ENCODE measurements at regions not wholly inside any gene's neighbourhood (a gene's known extent, or its start where the extent isn't known, plus 50 kb on each side); places are given as distances from the start of the nearest gene placed in this dataset.

DNA sequence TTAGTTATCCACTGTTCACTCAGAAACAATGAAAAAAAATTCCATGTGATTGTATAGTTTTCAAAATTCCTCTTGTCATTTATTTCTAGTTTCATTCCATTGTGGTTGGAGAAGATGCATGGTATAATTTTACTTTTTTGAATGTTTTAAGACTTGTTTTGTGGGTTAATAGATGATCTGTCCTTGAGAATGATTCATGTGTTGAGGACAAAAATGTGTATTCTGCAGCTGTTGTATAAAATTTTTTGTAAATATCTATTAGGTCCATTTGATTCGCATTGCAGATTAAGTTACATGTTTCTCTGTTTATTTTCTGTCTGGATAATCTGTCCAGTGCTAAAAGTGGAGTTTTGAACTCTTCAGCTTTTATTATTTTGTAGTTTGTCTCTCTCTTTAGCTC lies 65.4 kb downstream of the RTL3 start:
- TF ChIP-seq, protein P1, sequence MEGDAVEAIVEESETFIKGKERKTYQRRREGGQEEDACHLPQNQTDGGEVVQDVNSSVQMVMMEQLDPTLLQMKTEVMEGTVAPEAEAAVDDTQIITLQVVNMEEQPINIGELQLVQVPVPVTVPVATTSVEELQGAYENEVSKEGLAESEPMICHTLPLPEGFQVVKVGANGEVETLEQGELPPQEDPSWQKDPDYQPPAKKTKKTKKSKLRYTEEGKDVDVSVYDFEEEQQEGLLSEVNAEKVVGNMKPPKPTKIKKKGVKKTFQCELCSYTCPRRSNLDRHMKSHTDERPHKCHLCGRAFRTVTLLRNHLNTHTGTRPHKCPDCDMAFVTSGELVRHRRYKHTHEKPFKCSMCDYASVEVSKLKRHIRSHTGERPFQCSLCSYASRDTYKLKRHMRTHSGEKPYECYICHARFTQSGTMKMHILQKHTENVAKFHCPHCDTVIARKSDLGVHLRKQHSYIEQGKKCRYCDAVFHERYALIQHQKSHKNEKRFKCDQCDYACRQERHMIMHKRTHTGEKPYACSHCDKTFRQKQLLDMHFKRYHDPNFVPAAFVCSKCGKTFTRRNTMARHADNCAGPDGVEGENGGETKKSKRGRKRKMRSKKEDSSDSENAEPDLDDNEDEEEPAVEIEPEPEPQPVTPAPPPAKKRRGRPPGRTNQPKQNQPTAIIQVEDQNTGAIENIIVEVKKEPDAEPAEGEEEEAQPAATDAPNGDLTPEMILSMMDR (optimal IDR thresholded peaks at IDR 0.05 in 1 of 3, IDR thresholded peaks at IDR 0.05 in 1 of 3, conservative IDR thresholded peaks at IDR 0.05 in 1 of 3; ENCODE audit: extremely low read depth in 1 of 3, insufficient read depth in 2 of 3, low read length in 3 of 3): no peak
- no peak for TF ChIP-seq EZH2 (IDR thresholded peaks at IDR 0.05; ENCODE audit: low read length)

Measured in keratinocyte (primary cell).